H1 (cell line): ENCODE measurements at regions not wholly inside any gene's neighbourhood (a gene's known extent, or its start where the extent isn't known, plus 50 kb on each side); places are given as distances from the start of the nearest gene placed in this dataset.

Experiments used
- BRCA1 ChIP-seq: IDR thresholded peaks from 2 replicates; pipeline ENCODE4 v1.6.1; 2012; ENCODE audit warnings: low read depth, low read length, improper control_type of control experiment
- EZH2 ChIP-seq: fragments of 200-600 bp; sonication (generic); IDR thresholded peaks from 2 replicates; pipeline ENCODE4 v1.7.1; 2012; ENCODE audit warnings: low read depth, mild to moderate bottlenecking, moderate library complexity, low read length, inconsistent platforms; ENCODE audit not compliant: severe bottlenecking
- KDM5A ChIP-seq: fragments of 200-600 bp; IDR thresholded peaks from 2 replicates; pipeline ENCODE4 v1.7.1; 2012; ENCODE audit warnings: mild to moderate bottlenecking, low read length, inconsistent platforms, mixed read lengths
- RNF2 ChIP-seq: fragments of 200-900, 300-1000 bp; sonication (generic); IDR thresholded peaks from 2 replicates; pipeline ENCODE4 v1.7.1; 2016; ENCODE audit warnings: borderline replicate concordance, low read depth, mild to moderate bottlenecking, antibody characterized with exemption, low read length; ENCODE audit not compliant: poor library complexity, severe bottlenecking; ENCODE audit errors: missing control alignments

- TF ChIP-seq BRCA1 (no peak), RNF2 (no peak), EZH2 (no peak), KDM5A (no peak)
Measured at GRCh38 chr6:113464960-113465359, 392.2 kb upstream of the MARCKS start (continued).
